ENCODE measurements at regions not wholly inside any gene's neighbourhood (a gene's known extent, or its start where the extent isn't known, plus 50 kb on each side); places are given as distances from the start of the nearest gene placed in this dataset.
A peak's percentile ranks its signal among the peaks of the same experiment; 100 is the strongest.

DNA sequence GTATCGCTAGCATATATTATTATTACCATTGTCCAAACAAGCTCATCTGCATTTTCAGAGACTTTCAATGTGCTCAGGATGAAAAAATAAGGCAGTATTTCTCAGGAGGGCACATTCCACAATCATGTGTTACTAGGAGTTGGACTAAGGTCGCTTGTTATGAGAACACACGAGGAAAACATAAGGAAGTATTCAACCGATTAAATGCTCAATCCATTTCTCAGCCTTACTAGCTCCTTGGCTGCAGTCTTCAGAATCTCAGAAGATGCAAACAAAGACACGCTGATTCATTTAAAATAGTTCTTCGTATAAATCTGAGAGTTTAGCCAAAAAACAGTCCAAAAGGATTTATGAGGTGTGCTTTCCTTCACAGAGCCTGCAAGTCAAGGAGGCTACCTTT lies 82.0 kb upstream of the JAK1 start:
- Histone ChIP-seq H3K27me3 (ENCODE audit: low read length) (no peaks in the 10 kb centered on the region), H3K9me2 (replicated peaks; ENCODE audit: low read length) (no peaks in the 10 kb centered on the region), H3F3A (ENCODE audit: low read length, unreplicated experiment) (no peaks in the 10 kb centered on the region), H3K79me2 (ENCODE audit: low read length) (no peaks in the 10 kb centered on the region), H3K4me3 (ENCODE audit: low read length) (no peak overlapping the region), H3K4me2 (ENCODE audit: low read length) (no peak overlapping the region), H3K27ac (ENCODE audit: low read length) (no peak overlapping the region), H4K20me1 (ENCODE audit: low read length) (no peaks in the 10 kb centered on the region), H3K9ac (ENCODE audit: low read length) (no peak overlapping the region), H3K36me3 (ENCODE audit: low read depth, low read length) (no peaks in the 10 kb centered on the region), H3K9me3 (ENCODE audit: low read length) (no peaks in the 10 kb centered on the region), H2AFZ (ENCODE audit: low read length) (no peak overlapping the region), H3K4me1 (ENCODE audit: insufficient read depth, low read length) (peaks cover 11% of the 10 kb centered on the region)
- POLR2A ChIA-PET (ENCODE audit: unreplicated experiment) = no interaction called here
- ATAC-seq = no peak
- intact Hi-C loops (cut with micrococcal nuclease) = no loop called here
- CTCF ChIA-PET = no interaction called here
- TF ChIP-seq EZH2phosphoT487 (IDR thresholded peaks at IDR 0.05; ENCODE audit: borderline replicate concordance, low read length) (no peak), CTCF (conservative IDR thresholded peaks at IDR 0.05; ENCODE audit: low read depth, low read length) (no peak), EZH2 (IDR thresholded peaks at IDR 0.05; ENCODE audit: low read length, unreplicated experiment) (no peak)
- BruUV-seq (replicated peaks) = no TSS peak
- no peak for DNase-seq

DNA sequence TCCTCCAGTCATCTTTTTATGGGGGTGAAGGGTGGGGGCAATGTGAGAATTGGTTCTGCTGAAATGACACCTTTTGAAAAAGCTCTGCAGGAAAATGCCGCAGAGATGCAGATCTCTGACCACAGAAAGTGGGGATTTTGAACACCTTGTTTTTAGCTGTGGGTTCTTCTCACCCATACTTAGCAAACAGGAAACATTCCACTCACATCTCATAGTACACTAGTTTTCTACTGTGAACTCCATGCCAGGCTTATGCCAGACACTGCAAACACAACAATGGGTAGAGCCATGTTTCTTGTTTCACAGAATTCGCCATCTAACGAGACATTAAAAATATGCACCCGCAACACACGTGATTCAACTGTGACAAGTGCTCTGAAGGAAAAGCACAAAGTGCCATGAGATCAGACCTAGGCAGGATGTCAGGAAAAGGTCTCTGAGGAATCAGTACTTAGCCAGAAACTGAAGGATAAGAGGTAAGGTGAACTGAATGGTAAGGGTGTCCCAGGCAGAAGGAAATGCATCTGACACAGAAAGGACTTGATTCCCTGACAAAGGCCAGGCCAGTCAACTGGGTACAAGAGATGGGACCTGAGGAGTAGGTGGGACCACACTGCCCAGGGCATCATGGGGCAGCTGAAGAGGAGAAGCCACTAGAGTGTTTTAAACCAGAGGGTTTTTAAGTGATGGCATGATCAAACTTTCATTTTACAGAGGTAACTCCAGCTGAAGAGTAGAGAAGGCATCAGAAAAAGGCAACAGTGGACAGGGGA lies 83.8 kb upstream of the JAK1 start:
- no peaks in the 10 kb centered on the region for H4K20me1 ChIP-seq (ENCODE audit: low read length)
- intact Hi-C loops (cut with micrococcal nuclease) = no loop called here
- DNase-seq = no peak
- no peak overlapping the region for H3K4me3 ChIP-seq (ENCODE audit: low read length)
- no peaks in the 10 kb centered on the region for H3K9me3 ChIP-seq (ENCODE audit: low read length)
- H3K9me2 ChIP-seq (replicated peaks; ENCODE audit: low read length) = no peaks in the 10 kb centered on the region
- H3K36me3 ChIP-seq (ENCODE audit: low read depth, low read length) = no peaks in the 10 kb centered on the region
- no peaks in the 10 kb centered on the region for H3F3A ChIP-seq (ENCODE audit: low read length, unreplicated experiment)
- POLR2A ChIA-PET (ENCODE audit: unreplicated experiment) = no interaction called here
- H3K79me2 ChIP-seq (ENCODE audit: low read length) = no peaks in the 10 kb centered on the region
- no peak overlapping the region for H2AFZ ChIP-seq (ENCODE audit: low read length)
- CTCF ChIA-PET = interaction anchor here (0.5 kb wide), 1 partner anchor 1386 kb away, joined by 3 read pairs; no protein-coding TSS in a partner anchor
- no peak overlapping the region for H3K27ac ChIP-seq (ENCODE audit: low read length)
- peaks cover 11% of the 10 kb centered on the region for H3K4me1 ChIP-seq (ENCODE audit: insufficient read depth, low read length)
- TF ChIP-seq CTCF (conservative IDR thresholded peaks at IDR 0.05; ENCODE audit: low read depth, low read length) (no peak), EZH2phosphoT487 (IDR thresholded peaks at IDR 0.05; ENCODE audit: borderline replicate concordance, low read length) (no peak), EZH2 (IDR thresholded peaks at IDR 0.05; ENCODE audit: low read length, unreplicated experiment) (no peak)
- H3K4me2 ChIP-seq (ENCODE audit: low read length) = no peak overlapping the region
- no TSS peak for BruUV-seq (replicated peaks)
- no peak for ATAC-seq
- no peaks in the 10 kb centered on the region for H3K27me3 ChIP-seq (ENCODE audit: low read length)
- H3K9ac ChIP-seq (ENCODE audit: low read length) = no peak overlapping the region

- H3K27ac ChIP-seq (ENCODE audit: low read length) = no peak overlapping the region
- no peaks in the 10 kb centered on the region for H4K20me1 ChIP-seq (ENCODE audit: low read length)
- ChIA-PET CTCF (interaction anchor here (0.5 kb wide), 1 partner anchor 1386 kb away, joined by 3 read pairs; no protein-coding TSS in a partner anchor), POLR2A (ENCODE audit: unreplicated experiment) (no interaction called here)
- intact Hi-C loops (cut with micrococcal nuclease) = no loop called here
- DNase-seq = peak; percentile 51
- H3K9me2 ChIP-seq (replicated peaks; ENCODE audit: low read length) = no peaks in the 10 kb centered on the region
- H3K79me2 ChIP-seq (ENCODE audit: low read length) = no peaks in the 10 kb centered on the region
- peaks cover 11% of the 10 kb centered on the region for H3K4me1 ChIP-seq (ENCODE audit: insufficient read depth, low read length)
- peak; percentile 93 for ATAC-seq
- no peaks in the 10 kb centered on the region for H3K36me3 ChIP-seq (ENCODE audit: low read depth, low read length)
- no peak overlapping the region for H3K4me3 ChIP-seq (ENCODE audit: low read length)
- H3F3A ChIP-seq (ENCODE audit: low read length, unreplicated experiment) = no peaks in the 10 kb centered on the region
- no peak overlapping the region for H3K4me2 ChIP-seq (ENCODE audit: low read length)
- H3K9me3 ChIP-seq (ENCODE audit: low read length) = no peaks in the 10 kb centered on the region
- no peak overlapping the region for H3K9ac ChIP-seq (ENCODE audit: low read length)
- no peaks in the 10 kb centered on the region for H3K27me3 ChIP-seq (ENCODE audit: low read length)
- no peak overlapping the region for H2AFZ ChIP-seq (ENCODE audit: low read length)
- TF ChIP-seq EZH2 (IDR thresholded peaks at IDR 0.05; ENCODE audit: low read length, unreplicated experiment) = no peak
- no peak for TF ChIP-seq EZH2phosphoT487 (IDR thresholded peaks at IDR 0.05; ENCODE audit: borderline replicate concordance, low read length)
- TF ChIP-seq CTCF (conservative IDR thresholded peaks at IDR 0.05; ENCODE audit: low read depth, low read length) = no peak
- BruUV-seq (replicated peaks) = no TSS peak
These were observed 84.4 kb upstream of the JAK1 start for GRCh38 chr1:65050735-65051134.

Measured in PC-3 (cell line).